MCF 10A (cell line): ENCODE measurements at regions not wholly inside any gene's neighbourhood (a gene's known extent, or its start where the extent isn't known, plus 50 kb on each side); places are given as distances from the start of the nearest gene placed in this dataset.

Source experiments
- BruUV-seq: library from RNA; stranded (reverse); fragments of 400-500 nt; replicated peaks from 2 replicates; lab custom pipeline; 2021; lab: Mats Ljungman, UMichigan
- CTCF ChIA-PET: fragments of 300-600 bp; sonication (Branson Sonifier 250); formaldehyde crosslinking; extraction: SDS; loops from one replicate; lab custom pipeline; 2021; ENCODE audit warnings: antibody characterized with exemption, inconsistent platforms; lab: Yijun Ruan, JAX
- POLR2A ChIA-PET: fragments of 300-600, 350-650 bp; sonication (Branson Sonifier 250); formaldehyde crosslinking; extraction: SDS; loops from one replicate; lab custom pipeline; 2020; ENCODE audit warnings: antibody characterized with exemption, inconsistent platforms; lab: Yijun Ruan, JAX
- DNase-seq: peaks from one replicate; pipeline ENCODE4 v3.0.0-alpha.2; 2018; ENCODE audit not compliant: unreplicated experiment
- H3K27ac Mint-ChIP-seq: one replicate; pipeline ENCODE4 v1.8.0; 2022; ENCODE audit warnings: mild to moderate bottlenecking, low read depth, mixed read lengths; ENCODE audit not compliant: unreplicated experiment
- H3K27me3 Mint-ChIP-seq: one replicate; pipeline ENCODE4 v1.8.0; 2022; ENCODE audit warnings: mixed read lengths; ENCODE audit not compliant: insufficient read depth, unreplicated experiment
- H3K36me3 Mint-ChIP-seq: one replicate; pipeline ENCODE4 v1.8.0; 2022; ENCODE audit warnings: mild to moderate bottlenecking, moderate library complexity, mixed read lengths; ENCODE audit not compliant: insufficient read depth, unreplicated experiment
- H3K4me1 Mint-ChIP-seq: one replicate; pipeline ENCODE4 v1.8.0; 2022; ENCODE audit warnings: mixed read lengths; ENCODE audit not compliant: insufficient read depth, unreplicated experiment
- H3K4me3 Mint-ChIP-seq: one replicate; pipeline ENCODE4 v1.8.0; 2022; ENCODE audit warnings: mild to moderate bottlenecking, moderate library complexity, mixed read lengths; ENCODE audit not compliant: unreplicated experiment
- H3K9me3 Mint-ChIP-seq: one replicate; pipeline ENCODE4 v1.8.0; 2022; ENCODE audit warnings: mixed read lengths; ENCODE audit not compliant: unreplicated experiment
- CTCF ChIP-seq: fragments of 200-600 bp; IDR thresholded peaks from one replicate; pipeline ENCODE4 v1.8.0; 2022; ENCODE audit warnings: antibody characterized with exemption, mild to moderate bottlenecking; ENCODE audit not compliant: unreplicated experiment
- intact Hi-C: fragments of 100-400 bp; cut with micrococcal nuclease; formaldehyde crosslinking; loops from 2 replicates; pipeline ENCODE4 v1.14.1; 2022

- intact Hi-C loops = no loop called here
- Mint-ChIP-seq H3K27ac (no peak overlapping the region), H3K4me3 (no peak overlapping the region), H3K4me1 (no peaks in the 10 kb centered on the region), H3K36me3 (no peaks in the 10 kb centered on the region), H3K9me3 (peaks cover 2% of the 10 kb centered on the region), H3K27me3 (no peaks in the 10 kb centered on the region)
- POLR2A ChIA-PET = no interaction called here
- no peak for TF ChIP-seq CTCF
- no TSS peak for BruUV-seq
- no peak for DNase-seq
- CTCF ChIA-PET = no interaction called here
These were observed 2141.2 kb downstream of the PCDH9 start for GRCh38 chr13:65088906-65089305.

GRCh38 chr13:65085977-65086376 lies 2144.2 kb downstream of the PCDH9 start:
- Mint-ChIP-seq H3K9me3 (peaks cover 9% of the 10 kb centered on the region), H3K36me3 (no peaks in the 10 kb centered on the region), H3K27me3 (no peaks in the 10 kb centered on the region), H3K4me1 (no peaks in the 10 kb centered on the region), H3K27ac (no peak overlapping the region), H3K4me3 (no peak overlapping the region)
- intact Hi-C loops = no loop called here
- DNase-seq = no peak
- no TSS peak for BruUV-seq
- ChIA-PET CTCF (no interaction called here), POLR2A (no interaction called here)
- no peak for TF ChIP-seq CTCF

- intact Hi-C loops = no loop called here
- no TSS peak for BruUV-seq
- no peaks in the 10 kb centered on the region for H3K27me3 Mint-ChIP-seq
- no peak overlapping the region for H3K4me3 Mint-ChIP-seq
- H3K27ac Mint-ChIP-seq = no peak overlapping the region
- ChIA-PET CTCF (no interaction called here), POLR2A (no interaction called here)
- H3K4me1 Mint-ChIP-seq = no peaks in the 10 kb centered on the region
- H3K36me3 Mint-ChIP-seq = peaks cover 7% of the 10 kb centered on the region
- DNase-seq = no peak
- H3K9me3 Mint-ChIP-seq = no peaks in the 10 kb centered on the region
- TF ChIP-seq CTCF = no peak
These were observed 2155.9 kb downstream of the PCDH9 start for GRCh38 chr13:65074248-65074647.

- POLR2A ChIA-PET = no interaction called here
- H3K27ac Mint-ChIP-seq = no peak overlapping the region
- CTCF ChIA-PET = no interaction called here
- no TSS peak for BruUV-seq
- H3K27me3 Mint-ChIP-seq = no peaks in the 10 kb centered on the region
- H3K4me1 Mint-ChIP-seq = peaks cover 5% of the 10 kb centered on the region
- no peak for DNase-seq
- intact Hi-C loops = no loop called here
- H3K9me3 Mint-ChIP-seq = no peaks in the 10 kb centered on the region
- TF ChIP-seq CTCF = no peak
- H3K36me3 Mint-ChIP-seq = no peaks in the 10 kb centered on the region
- H3K4me3 Mint-ChIP-seq = no peak overlapping the region
These were observed 2165.2 kb downstream of the PCDH9 start for GRCh38 chr13:65064967-65065366.
